Peyer's patch (tissue), 4 donors: ENCODE measurements at regions not wholly inside any gene's neighbourhood (a gene's known extent, or its start where the extent isn't known, plus 50 kb on each side); places are given as distances from the start of the nearest gene placed in this dataset.

Experiments
- POLR2A ChIP-seq, 2 donors: fragments of 450-650 bp; IDR thresholded peaks; one replicate each; pipeline ENCODE4 v1.5.1; 2017; ENCODE audit warnings: antibody characterized with exemption in 2 of 2, mild to moderate bottlenecking in 2 of 2, moderate library complexity in 2 of 2
- TF ChIP-seq, protein P1 (sequence below), 6 experiments: fragments of 450-650 bp in 4 of 6; fragments of 200-600 bp in 2 of 6; sonication (generic) in 1 of 6; IDR thresholded peaks; one replicate each; pipeline ENCODE4 v1.5.1; 2017 to 2019; ENCODE audit warnings: antibody characterized with exemption in 6 of 6, mild to moderate bottlenecking in 3 of 6, moderate library complexity in 1 of 6

DNA sequence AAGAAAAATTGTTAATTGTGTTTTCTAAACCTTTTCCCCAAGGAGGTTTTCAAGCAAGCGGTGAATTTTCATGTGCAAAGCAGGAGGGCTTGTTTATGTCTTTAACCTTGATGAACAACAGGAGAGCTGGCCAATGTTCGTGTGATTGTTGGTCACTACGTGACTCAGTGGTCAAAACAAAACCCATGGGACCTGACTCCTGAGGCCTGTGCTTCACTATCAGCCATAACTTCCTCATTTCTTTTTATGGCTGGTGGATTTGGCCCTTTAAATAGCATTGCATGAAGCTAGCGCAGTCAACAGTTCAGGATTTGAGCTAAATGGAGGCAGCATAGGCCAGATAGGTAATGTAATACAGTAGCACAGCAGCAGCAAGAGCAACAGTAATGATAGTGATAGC lies 80.5 kb downstream of the MID1IP1 start:
- TF ChIP-seq, protein P1, sequence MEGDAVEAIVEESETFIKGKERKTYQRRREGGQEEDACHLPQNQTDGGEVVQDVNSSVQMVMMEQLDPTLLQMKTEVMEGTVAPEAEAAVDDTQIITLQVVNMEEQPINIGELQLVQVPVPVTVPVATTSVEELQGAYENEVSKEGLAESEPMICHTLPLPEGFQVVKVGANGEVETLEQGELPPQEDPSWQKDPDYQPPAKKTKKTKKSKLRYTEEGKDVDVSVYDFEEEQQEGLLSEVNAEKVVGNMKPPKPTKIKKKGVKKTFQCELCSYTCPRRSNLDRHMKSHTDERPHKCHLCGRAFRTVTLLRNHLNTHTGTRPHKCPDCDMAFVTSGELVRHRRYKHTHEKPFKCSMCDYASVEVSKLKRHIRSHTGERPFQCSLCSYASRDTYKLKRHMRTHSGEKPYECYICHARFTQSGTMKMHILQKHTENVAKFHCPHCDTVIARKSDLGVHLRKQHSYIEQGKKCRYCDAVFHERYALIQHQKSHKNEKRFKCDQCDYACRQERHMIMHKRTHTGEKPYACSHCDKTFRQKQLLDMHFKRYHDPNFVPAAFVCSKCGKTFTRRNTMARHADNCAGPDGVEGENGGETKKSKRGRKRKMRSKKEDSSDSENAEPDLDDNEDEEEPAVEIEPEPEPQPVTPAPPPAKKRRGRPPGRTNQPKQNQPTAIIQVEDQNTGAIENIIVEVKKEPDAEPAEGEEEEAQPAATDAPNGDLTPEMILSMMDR (IDR thresholded peaks at IDR 0.05), result no peak
- TF ChIP-seq POLR2A (IDR thresholded peaks at IDR 0.05), result no peak
